ENCODE measurements at regions not wholly inside any gene's neighbourhood (a gene's known extent, or its start where the extent isn't known, plus 50 kb on each side); places are given as distances from the start of the nearest gene placed in this dataset.

- no peak for DNase-seq (ENCODE audit: low spot score)
- intact Hi-C loops (cut with DNase I) = no loop called here
Measured at GRCh38 chr4:11019451-11020240, 335.1 kb upstream of the CLNK start.

- intact Hi-C loops (cut with DNase I) = no loop called here
- no peak for DNase-seq (ENCODE audit: low spot score)
Measured at GRCh38 chr4:11014199-11014598, 329.6 kb upstream of the CLNK start.

GRCh38 chr4:11013094-11013664 is 328.6 kb upstream of the CLNK start:
- intact Hi-C loops (cut with DNase I) = no loop called here
- DNase-seq (ENCODE audit: low spot score) = no peak

GRCh38 chr4:11011249-11011648 is 326.7 kb upstream of the CLNK start:
- intact Hi-C loops (cut with DNase I) = no loop called here
- no peak for DNase-seq (ENCODE audit: low spot score)

- no peak for DNase-seq (ENCODE audit: low spot score)
- intact Hi-C loops (cut with DNase I) = no loop called here
Measured at GRCh38 chr4:11010624-11011023, 326.1 kb upstream of the CLNK start.

GRCh38 chr4:11009281-11009680 is 324.7 kb upstream of the CLNK start:
- DNase-seq (ENCODE audit: low spot score) = no peak

GRCh38 chr4:11005300-11005699 is 320.7 kb upstream of the CLNK start:
- intact Hi-C loops (cut with DNase I) = no loop called here
- no peak for DNase-seq (ENCODE audit: low spot score)

More at GRCh38 chr4:11009281-11009680, 324.7 kb upstream of the CLNK start:
- intact Hi-C loops (cut with DNase I) = no loop called here

GRCh38 chr4:11004818-11005217 is 320.2 kb upstream of the CLNK start:
- no peak for DNase-seq (ENCODE audit: low spot score)
- intact Hi-C loops (cut with DNase I) = no loop called here

GRCh38 chr4:11002961-11003360 is 318.4 kb upstream of the CLNK start:
- DNase-seq (ENCODE audit: low spot score) = no peak
- intact Hi-C loops (cut with DNase I) = no loop called here

- DNase-seq (ENCODE audit: low spot score) = no peak
- intact Hi-C loops (cut with DNase I) = no loop called here
Measured at GRCh38 chr4:10998846-10999245, 314.3 kb upstream of the CLNK start.

- no peak for DNase-seq (ENCODE audit: low spot score)
- intact Hi-C loops (cut with DNase I) = no loop called here
Measured at GRCh38 chr4:10984815-10985214, 300.2 kb upstream of the CLNK start.

- intact Hi-C loops (cut with DNase I) = no loop called here
- DNase-seq (ENCODE audit: low spot score) = no peak
Measured at GRCh38 chr4:10983885-10984640, 299.5 kb upstream of the CLNK start.

- no peak for DNase-seq (ENCODE audit: low spot score)
- intact Hi-C loops (cut with DNase I) = no loop called here
Measured at GRCh38 chr4:10983268-10983667, 298.7 kb upstream of the CLNK start.

- no peak for DNase-seq (ENCODE audit: low spot score)
- intact Hi-C loops (cut with DNase I) = no loop called here
Measured at GRCh38 chr4:10982305-10982704, 297.7 kb upstream of the CLNK start.

GRCh38 chr4:10981576-10981975 is 297.0 kb upstream of the CLNK start:
- DNase-seq (ENCODE audit: low spot score) = no peak
- intact Hi-C loops (cut with DNase I) = no loop called here

GRCh38 chr4:10981096-10981495 is 296.5 kb upstream of the CLNK start:
- no peak for DNase-seq (ENCODE audit: low spot score)
- intact Hi-C loops (cut with DNase I) = no loop called here

GRCh38 chr4:10979032-10979431 is 294.5 kb upstream of the CLNK start:
- DNase-seq (ENCODE audit: low spot score) = no peak
- intact Hi-C loops (cut with DNase I) = no loop called here

- DNase-seq (ENCODE audit: low spot score) = no peak
- intact Hi-C loops (cut with DNase I) = no loop called here
Measured at GRCh38 chr4:10977534-10977933, 293.0 kb upstream of the CLNK start.

GRCh38 chr4:10974371-10974770 is 289.8 kb upstream of the CLNK start:
- intact Hi-C loops (cut with DNase I) = no loop called here
- DNase-seq (ENCODE audit: low spot score) = no peak

- no peak for DNase-seq (ENCODE audit: low spot score)
- intact Hi-C loops (cut with DNase I) = no loop called here
Measured at GRCh38 chr4:10973686-10974085, 289.1 kb upstream of the CLNK start.

Measured in posterior vena cava (tissue), 2 donors.